ENCODE measurements at regions not wholly inside any gene's neighbourhood (a gene's known extent, or its start where the extent isn't known, plus 50 kb on each side); places are given as distances from the start of the nearest gene placed in this dataset.
"Not testable (repeated sequence)": the region's sequence is repeated elsewhere in the genome, so short reads cannot be mapped to it uniquely, and the experiment has no call there.

DNA sequence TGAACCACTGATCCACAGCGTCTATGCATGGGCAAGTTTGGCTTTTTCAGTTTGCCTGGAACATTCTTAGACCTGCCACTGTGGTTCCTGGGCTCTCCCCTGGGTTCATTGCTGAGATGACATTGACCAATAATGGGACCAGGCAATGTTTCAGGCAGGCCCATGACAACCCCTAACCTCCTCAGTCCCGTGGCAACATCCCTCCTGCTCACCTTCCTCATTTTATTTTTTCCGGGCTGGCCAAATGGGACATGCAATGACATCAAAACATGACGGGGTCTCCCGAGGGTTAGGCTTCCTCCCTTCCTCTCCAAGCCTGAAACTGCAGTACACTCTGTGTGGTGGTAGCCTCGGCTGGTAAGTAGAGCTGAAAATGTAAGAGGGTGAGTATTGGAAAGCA lies 234.0 kb upstream of the RREB1 start:
- no peak for DNase-seq

DNA sequence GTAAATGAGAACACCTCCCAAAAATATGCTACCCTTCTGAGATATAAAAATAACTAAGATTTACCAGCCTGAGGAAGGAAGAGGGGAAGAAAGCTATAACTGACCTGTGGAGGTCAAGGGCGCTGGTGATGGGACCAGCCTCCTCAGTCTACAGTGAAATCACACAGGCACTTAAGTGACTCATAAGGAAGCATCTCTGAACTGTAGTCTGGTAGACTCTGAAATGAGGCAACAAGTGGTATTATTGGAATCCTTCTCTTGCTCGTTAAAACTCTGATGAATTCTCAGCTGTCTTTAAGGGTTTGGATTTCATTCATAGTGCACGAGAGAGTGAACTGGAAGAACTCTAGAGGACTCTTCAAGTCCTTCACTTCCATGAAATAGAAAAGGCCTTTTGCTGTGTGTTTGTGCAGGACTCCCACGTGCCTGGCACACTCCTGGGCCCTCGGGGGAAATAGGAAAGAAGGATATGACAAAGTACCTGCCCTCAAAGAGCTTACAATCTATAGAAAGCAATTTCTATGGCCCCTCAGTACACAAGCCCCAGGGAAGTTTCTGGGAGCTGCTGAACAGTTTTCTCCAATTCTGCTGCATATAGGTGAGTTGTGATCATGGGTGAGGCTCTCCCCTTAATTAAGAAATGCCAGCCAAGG lies 231.8 kb upstream of the RREB1 start:
- no peak for DNase-seq

DNA sequence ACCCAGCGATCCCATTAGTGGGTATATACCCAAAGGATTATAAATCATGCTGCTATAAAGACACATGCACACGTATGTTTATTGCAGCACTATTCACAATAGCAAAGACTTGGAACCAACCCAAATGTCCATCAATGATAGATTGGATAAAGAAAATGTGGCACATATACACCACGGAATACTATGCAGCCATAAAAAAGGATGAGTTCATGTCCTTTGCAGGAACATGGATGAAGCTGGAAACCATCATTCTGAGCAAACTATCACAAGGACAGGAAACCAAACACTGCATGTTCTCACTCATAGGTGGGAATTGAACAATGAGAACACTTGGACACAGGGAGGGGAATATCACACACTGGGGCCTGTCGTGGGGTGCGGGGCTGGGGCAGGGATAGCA lies 230.0 kb upstream of the RREB1 start:
- DNase-seq: not testable (repeated sequence)

DNA sequence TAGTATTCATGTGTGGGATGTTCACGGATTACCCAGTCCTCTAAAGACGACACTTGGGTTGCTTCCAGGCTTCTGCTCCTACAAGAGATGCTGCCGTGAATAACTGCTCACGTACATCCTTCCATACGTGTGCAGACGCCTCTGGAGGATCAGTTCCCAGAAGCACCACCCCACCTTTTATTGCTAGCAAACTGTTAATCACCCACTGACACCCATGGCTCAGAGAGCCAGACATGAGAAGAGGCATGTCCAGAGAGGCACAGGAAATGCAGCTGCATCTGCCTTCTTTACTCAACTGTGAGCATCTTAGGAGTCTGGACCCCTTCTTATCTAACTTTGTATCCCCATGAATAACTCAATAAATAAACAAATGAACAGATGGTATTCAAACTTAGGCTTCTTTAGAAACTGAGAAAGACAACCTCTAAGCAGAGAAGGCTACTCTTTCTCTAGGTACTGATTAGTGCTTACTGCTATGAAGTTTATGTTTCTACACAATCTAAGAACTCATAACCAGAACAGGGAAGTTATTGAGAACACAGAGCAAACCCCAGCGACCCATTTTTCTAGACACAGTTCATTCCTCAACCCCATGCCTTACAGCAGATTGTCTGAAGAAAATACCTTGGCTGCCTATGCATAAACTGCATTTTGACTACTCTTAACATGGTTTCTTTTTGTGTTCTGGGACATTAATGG lies 228.7 kb upstream of the RREB1 start:
- DNase-seq: no peak

DNA sequence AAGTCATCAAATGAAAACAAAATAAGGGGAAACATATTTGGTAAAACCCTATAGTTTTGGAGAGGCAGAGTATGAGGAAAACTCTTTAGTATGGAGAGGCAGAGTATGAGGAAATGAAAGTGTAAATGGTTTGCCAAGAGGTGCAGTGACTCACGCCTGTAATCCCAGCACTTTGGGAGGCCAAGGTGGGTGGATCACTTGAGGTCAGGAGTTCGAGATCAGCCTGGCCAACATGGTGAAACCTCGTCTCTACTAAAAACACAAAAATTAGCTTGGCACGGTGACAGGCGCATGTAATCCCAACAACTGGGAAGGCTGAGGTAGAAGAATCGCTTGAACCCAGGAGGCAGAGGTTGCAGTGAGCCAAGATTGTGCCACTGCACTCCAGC lies 228.2 kb upstream of the RREB1 start:
- not testable (repeated sequence) for DNase-seq

DNA sequence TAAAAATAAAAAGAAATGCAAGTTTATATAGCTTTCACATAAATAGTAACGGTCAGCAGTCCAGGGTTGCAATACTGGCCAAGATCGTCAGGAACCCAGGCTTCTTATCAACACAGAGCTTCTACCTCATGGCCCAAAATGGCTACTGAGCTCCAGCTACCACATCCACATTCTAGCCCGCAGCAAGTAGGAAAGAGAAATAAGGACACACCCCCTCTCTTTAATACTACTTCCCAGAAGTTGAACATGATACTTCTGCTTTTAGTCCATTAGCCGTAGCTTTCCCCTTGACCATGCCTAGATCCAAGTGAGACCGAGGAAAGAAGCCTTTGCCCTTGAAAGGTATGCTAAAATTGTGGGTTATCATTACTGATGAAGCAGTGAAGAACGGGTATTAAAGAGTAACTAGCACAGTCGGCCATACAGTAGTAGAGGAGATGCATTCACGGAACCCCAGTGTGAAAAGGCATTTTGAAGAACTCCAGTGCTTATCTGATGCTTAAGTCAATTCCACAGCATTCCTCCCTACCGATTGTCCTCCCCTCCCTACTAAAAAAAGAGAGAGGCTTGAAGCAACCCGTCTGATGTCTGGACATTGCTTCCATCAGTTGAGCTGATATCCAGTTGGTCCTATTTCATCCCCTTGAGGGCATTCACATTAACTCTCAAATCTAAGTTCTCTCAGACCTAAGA lies 226.9 kb upstream of the RREB1 start:
- no peak for DNase-seq

DNA sequence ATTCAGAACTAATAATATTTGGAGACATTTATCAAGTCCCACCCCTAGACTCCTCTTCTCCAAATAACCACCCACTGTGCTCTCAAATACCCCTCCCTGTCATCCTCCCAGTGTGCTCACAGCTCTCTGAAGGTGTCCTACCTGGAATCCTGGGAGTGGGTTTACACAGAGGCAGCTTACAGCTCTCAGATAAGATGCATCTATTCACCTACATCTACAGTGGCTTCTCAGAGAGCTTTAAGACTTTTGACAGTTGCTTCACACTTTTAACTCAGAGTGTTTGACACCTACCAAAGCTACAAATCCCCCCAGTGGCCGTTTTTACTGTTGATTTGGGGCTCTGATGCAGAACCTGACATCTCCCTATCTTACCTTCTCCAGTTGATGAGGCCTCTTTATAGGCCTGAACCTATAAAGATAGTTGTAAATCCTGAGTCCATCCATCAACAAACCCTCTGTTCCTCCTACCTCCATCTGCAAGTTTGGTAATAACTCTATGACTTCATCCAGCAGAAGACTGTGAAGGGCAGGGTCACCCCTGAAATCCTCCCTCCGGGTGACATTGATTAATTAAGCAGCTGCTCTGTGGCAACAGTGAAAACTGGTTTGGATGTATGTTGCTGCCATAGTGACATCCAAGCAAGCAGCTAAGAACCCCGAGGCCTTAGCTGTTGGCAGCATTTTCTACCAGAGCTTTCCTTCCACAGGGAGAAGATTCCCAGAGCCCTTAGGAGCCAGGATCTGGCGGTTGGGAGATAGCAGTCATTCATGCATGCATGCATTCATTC lies 226.1 kb upstream of the RREB1 start:
- no peak for DNase-seq

DNA sequence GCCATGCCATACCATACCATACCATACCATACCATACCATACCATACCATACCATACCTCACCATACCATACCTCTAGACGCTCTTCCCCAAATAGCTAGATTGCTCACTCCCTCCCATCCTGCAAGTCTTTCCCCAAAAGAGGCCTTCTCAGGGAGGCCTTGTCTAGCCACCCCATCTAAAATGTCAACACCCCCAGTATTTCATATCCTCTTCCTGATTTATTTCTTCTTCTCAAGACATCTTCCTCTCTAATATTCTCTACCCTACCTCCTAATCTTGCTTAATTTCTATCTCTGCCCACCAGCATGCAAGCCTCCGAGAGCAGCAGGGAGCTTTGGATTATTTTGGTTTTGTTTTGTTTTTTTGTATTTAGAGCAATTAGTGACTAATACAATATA lies 225.2 kb upstream of the RREB1 start:
- DNase-seq: no peak

DNA sequence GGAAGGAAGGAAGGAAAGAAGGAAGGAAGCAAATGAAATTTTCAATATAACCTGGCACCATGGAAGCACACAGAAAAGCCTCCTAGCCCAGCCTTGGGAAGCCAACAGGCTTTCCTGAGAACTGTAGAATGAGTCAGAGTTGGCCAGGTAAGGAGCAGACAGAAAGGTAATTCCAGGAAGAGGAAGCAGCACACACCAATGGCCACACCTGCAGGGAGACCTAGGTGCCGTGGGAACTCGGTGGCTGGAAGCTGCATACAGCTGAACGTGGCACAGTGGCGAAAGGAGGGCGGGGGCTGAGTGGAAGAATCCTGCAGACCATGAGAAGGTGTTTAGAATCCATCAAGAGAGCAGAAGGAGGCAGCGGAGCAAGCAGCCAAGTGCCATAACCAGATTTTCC lies 224.8 kb upstream of the RREB1 start:
- no peak for DNase-seq

DNA sequence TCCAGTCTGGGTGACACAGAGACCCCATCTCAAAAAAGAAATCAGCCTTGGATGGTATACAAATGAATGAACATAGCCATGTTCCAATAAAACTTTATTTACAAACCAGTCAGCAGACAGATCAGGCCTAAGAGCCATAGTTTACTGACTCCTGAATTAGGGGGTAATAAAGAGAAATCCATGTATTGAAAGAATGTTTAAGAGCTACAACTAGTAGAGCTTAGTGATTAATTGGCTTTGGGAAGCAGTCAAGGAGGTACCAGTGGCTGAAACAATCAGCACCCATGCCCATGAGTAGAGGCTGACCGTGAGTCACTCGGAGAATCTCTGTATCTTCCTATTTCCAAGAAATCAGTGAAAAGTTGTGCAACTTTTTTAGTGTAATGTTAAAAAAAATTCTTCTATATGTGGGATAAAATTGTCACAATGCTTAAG lies 223.6 kb upstream of the RREB1 start:
- no peak for DNase-seq

DNA sequence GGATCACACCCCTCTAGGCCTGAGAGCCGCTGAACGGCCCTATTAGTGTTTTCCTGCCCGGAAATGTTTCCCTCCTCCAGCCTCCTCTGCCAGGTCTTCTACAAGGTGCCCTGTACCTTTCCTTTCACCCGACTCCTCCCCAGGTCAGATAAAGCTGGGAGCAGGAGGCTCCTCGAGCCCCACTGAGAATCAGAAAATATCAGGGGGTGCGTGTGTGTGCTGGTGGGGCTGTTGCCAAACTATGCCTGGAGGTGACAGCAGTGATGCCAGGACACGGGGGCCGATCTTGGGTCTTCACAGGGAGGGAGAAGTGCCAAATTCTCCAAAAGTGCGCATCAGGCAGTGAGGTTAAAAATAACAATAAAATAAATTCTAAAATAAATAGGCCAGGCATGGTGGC lies 222.8 kb upstream of the RREB1 start:
- no peak for DNase-seq

DNA sequence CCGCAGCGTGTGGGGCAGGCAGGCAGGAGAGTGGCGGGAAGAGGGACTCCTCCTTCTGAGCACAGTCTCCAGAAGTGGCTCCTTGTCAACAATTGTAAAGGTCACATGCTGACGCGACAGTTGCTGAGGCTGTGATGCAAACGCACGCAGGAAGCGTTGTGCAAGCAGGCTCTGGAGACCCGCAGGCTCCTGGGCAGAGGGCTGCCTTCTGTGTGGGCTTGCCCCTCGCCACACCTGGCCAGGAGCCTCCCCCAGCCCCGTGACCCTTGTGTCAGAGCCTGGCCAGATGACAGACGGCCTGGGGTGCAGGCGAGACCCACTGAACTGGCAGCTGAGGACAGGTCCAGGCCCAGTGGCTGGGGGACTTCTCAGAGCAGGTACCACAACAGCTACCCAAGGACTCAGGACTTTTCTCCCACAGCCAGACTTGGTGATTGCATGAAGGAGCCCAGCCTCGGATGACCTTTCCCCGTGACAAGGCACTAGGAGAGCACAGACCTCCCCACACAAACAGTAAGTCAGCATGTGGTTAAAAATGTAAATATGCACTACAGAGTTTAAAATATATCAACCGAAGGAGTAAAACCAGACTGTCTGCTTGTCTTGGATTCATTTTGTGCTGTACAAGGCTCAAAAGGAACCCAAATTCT lies 222.1 kb upstream of the RREB1 start:
- DNase-seq: no peak

DNA sequence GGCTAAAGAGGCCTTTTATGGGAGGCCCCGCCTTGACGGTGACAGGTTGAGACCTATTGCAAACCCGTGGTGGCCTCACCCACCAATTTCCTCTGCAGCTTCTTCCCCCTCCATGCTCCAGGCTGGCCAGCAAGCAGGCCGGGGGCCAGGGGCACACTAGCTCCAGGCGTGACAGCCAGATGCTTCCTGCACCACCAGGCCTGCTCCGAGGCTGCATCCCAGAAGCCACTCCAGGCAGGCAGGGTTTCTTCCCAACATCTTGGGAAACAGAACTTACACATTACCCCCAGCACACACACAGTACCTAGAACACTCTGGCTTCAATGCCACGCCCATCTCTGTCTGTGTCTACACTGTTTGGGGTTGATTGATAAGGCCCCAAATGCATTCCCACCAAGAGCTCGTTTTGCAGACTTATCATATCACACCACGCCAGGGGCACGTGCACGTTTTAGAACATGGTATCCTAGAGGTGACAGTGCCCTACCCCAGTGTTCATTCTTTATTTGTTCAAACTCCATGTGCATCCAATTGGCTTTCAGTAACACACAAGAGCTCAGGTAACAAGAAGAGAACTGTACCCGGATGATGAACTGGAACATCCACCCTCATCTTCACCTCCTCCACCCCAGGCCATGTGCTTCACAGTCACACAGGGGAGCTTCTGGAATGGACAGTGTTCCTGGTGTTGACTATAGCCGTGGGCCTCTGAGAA lies 221.4 kb upstream of the RREB1 start:
- DNase-seq: no peak

DNA sequence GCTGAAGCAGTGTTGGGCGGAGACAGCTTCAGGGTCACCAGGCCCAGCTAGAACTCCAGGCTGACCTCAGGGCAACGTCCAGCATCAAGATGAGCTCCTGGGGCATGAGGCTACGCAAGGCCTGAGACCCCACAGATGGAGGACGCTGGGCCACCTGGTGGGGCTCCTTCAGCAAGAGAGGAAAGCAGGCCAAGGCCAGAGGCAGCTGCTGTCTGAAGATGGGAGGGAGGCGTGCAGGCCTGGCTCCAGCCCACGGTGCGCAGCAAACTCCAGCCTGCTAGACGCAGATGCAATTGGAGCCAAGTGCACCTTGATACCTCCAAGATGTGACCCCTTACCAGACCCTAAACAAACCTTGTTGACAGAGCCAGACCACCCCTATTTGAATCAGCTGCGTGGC lies 220.9 kb upstream of the RREB1 start:
- DNase-seq: no peak

DNA sequence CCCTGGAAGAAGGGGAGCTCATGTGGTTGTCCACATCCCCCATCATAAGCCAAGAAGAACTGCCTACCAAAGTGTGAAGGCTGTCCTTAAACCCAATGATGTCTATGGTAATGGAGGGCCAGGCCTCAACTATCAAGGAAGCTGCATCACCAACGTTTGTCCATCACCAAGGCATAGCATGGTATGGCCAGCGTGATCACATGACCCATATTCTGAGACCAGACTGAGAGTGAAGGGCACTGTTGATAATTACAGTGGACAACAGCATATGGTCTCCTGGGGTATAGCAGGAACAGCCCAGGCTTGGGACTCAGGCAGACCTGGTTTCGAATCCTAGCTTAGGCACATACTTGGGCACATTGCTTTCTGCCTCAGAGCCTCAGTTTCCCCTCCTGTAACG lies 218.2 kb upstream of the RREB1 start:
- no peak for DNase-seq

DNA sequence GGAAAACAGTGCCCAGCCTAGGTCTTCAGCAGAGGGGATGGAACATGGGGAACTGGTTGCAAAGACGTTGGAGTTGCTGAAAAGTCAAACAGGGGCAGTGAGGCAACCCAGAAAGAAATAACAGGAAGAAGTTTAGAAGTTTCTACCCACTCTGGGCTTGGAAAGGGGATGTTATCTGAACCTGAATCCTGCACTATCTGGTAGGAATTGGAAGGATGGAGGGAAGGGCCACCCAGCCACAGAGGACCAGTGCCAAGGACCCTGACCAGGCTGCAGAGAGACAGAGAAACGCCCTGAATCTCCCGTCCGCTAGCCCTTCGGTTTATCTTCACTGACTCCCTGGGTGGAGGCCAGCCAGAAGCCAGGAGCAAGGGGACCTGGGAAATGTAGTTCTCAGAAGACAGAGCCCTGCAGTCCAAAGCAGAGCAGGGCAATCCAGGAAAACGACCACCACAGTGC lies 217.3 kb upstream of the RREB1 start:
- no peak for DNase-seq

DNA sequence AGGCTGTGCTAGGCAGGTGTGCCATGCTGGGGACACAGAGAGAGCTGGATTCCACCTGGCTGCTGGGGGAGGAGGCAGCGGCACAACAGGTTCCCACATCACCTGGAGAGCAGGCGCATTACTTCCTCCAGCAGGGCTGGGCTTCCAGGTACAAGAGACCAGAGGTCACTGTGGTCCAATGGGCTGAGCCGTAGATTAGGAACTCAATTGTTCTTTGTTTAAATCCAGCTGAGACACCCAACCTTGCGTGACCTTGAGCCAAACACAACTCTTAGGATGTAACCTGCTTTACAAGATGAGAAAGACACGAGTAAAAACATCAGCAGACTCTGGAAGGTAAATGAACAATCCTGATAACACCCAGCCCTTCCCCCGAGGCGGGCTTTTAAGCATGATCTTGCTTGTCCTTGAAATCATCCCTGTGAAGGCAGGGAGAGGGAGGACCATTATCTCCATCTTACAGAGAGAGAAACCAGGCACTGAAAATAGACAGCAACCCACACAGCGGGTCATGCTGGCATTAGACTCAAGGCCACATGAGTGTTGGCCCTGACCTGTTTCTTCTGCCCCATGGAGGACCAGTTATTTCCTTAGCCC lies 216.5 kb upstream of the RREB1 start:
- DNase-seq: no peak

DNA sequence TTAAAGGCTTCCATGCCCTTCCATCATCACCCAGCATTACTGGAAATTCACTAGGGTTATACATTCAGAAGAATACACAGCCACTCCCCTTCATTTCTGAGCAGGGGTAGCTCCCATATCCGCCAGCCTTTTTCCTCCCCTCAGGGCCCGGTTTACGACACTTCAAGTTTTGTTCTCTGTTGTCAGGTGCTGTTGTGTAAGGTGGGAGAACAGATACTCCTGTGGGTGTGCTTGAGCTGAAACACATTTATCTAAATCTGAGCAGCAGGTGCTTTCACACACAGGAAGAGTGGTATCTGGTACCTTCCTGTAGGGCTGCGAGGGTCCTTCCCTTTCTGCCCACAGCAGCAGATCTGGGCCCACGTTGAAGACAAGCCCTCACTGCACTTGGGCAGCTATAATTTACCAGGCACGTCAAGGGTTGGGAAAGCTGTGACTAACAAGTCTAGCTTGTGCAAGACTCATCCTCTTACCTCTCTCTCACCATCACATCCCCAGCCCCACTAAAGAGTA lies 215.8 kb upstream of the RREB1 start:
- DNase-seq: no peak

DNA sequence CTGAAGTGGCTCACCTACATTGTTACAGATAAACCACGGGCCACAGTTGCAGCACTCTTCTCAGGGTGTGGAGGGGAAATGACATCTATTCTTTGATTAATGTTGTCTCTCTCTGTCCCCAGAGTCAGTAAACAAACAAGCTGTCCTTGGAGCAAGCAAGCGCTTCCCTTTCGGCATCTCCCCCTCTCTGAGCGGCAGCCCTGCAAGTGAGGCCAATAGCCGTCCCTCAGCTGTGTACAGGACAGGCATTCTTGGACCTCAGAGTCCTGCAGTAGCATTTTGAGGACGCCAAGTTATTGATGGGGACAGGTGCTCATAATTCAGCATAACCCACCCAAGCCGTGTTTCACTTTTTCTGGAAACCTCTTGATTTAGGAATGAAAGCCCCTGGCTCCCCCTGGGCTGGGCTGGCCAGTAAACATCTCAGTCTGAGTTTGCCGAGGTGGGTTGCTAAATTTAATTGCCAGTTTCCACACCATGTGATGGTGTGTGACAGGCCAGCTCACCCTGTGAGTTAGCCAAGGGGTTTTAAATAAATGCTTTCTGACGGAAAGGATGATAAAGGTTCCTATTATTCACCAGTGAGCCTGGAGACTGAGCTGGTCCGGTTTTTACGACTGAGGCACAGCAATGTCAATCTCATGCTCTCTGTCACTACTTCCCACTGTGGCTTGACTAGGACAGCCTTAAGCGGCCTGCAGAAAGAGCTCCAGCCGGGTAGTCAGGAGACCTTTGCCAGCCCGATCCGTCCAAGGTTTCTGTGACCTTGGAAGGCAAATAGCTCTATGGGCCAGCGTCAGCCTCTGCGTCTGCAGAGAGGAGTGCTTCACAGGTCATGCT lies 214.8 kb upstream of the RREB1 start:
- no peak for DNase-seq

DNA sequence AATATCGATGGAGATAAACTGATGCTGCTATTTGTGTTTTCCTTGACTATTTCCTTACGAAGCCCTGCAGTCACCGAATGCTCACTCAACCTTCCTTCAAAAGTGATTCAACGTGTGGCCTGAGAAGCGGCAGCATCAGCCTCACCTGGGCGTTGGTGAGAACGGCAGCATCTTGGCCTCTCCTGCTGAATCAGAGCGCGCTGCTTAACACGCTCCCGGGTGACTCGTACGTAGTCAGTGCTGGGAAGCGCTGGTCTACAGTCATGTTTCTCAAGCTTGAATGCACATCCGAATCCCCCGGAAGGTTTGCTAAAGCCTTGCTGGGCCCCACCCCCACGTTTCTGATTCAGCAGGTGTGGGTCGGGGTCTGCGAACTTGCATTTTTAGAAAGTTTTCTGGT lies 214.1 kb upstream of the RREB1 start:
- no peak for DNase-seq

DNA sequence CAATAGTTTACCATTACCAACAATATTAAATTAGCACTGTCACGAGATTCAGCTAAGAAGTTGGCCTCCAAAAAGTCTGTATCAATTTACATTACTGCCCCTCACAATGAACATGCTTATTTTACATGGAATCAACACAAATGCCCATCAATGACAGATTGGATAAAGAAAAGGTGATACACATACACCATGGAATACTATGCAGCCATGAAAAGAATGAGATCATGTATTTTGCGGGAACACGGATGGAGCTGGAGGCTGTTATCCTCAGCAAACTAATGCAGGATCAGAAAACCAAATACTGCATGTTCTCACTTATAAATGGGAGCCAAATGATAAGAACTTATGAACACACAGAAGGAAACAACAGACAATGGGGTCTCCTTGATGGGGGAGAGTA lies 211.8 kb upstream of the RREB1 start:
- DNase-seq: no peak

All from activated CD4-positive, CD25-positive, alpha-beta regulatory T cell treated with anti-CD3 and anti-CD28 coated beads, Interleukin-2, amount 50 U/mL, for 72 hours (primary cell).